Inflammatory macrophage treated with lipopolysaccharide for 1 hour (primary cell): ENCODE measurements at regions not wholly inside any gene's neighbourhood (a gene's known extent, or its start where the extent isn't known, plus 50 kb on each side); places are given as distances from the start of the nearest gene placed in this dataset.
"Not testable (repeated sequence)": the region's sequence is repeated elsewhere in the genome, so short reads cannot be mapped to it uniquely, and the experiment has no call there.

ENCODE experiments used
- DNase-seq, 2 donors: peaks; one replicate each; pipeline ENCODE4 v3.0.0-alpha.2; 2020 to 2022

DNA sequence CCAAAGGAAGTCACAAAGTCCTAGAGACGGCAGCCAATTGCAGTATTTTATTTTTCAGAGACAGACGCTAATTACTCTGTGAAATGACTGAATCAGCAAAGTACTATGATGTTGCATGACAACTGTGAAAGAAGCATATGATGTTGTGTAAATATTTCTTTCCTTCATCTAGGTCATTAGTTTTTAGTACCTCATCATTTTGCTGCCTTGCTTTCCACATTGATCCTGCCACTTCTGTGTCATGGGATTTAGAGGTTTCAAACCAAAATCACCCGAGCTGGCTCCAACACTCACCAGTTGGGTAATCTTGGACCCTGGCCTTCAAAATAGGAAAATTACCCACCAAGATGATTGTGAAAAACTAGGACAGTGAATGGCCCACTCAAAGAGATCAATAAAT is 585.2 kb downstream of the ACTL7B start:
- DNase-seq = no peak

DNA sequence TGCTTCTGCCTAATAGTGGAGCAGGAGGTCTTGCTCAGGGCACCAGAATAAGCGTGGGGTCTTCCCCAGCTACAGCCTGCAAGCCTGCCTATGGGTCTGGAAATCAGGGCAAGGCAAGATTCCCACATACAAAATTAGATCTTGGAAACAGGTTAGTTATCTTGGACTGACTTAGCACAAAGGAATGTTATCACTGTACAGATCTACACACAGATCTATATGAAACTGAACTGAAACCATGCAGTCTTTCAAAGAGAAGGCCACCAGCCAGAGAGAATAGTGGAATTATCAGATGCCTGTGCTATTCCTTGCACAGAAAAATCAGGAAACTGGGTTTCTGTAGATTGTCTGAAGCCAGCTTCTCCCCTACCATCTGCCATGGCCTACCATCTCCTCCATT is 585.7 kb downstream of the ACTL7B start:
- DNase-seq = no peak

DNA sequence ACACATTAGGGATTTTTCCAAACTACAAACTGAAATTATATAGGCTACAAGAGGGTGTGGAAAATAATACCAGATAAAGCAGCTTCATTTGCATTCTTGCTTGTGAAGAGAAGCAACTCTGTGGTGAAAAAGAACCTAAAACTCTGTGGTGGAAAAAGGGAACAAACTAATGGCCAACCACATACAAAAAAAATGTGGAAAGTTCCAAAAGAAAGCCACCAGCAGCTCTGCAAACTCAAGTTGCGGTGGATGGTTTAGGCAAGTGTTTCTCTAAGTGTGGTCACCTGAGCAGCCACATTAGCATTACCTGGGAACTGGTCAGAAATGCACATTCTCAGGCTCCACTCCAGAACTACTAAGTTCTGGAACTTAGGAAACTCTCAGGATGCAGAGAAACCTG is 586.4 kb downstream of the ACTL7B start:
- DNase-seq = peak; percentile 28 to 45

DNA sequence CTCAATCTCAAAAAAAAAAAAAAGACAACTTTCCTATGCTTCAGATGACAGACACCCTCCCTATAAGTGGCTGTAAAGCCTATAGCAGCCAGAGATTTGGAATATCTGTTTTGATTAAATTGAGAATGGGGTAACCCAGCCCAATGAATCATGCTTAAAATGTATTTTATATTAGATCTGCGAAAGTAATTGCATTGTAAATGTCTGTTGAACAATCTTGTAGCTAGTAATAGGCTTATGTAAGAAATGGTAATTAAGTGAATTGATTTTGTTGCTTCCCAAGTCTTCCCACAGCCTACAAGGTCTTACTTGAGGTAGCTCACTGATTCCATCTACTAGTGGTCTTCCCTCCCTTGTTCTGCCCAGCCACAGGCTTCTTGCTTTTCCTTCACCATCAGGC is 590.7 kb downstream of the ACTL7B start:
- no peak for DNase-seq

DNA sequence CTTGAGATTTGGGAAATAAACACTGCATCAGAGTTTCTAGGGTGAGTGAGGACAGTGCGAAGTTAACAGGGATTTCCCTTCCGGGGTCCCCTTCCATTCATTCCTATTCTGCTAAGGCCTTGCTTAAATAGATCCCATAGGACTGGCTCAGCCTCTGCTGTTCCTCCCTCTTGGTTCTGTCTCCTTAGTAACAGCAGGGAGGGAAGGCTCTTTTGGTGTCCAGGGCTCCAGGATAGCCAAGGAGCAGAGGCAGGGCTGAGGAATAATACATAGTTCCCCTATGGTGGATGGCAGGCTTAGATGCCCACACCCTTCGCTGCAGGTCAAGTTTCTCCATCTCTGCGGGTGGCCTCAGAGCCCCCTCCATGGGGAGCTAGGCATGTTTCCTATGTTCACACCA is 591.7 kb downstream of the ACTL7B start:
- DNase-seq = no peak

DNA sequence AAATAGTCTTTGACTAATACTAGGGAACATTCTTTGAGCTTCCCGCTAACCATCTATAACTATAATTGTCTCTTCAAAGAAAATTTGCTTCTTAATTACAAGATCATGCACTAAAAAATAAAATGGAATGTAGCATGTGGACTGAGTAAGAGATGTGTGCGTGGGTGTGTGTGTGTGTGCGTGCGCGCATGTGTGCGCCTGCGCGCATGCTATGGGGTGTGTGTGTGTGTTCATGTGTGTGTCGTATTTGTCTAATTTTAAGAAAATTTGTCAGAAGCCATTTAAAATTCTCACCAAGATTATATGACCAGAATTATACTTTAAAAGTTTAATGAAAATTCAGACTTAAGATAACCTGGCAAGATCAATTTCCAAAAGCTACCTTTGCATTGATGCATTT is 593.0 kb downstream of the ACTL7B start:
- no peak for DNase-seq

DNA sequence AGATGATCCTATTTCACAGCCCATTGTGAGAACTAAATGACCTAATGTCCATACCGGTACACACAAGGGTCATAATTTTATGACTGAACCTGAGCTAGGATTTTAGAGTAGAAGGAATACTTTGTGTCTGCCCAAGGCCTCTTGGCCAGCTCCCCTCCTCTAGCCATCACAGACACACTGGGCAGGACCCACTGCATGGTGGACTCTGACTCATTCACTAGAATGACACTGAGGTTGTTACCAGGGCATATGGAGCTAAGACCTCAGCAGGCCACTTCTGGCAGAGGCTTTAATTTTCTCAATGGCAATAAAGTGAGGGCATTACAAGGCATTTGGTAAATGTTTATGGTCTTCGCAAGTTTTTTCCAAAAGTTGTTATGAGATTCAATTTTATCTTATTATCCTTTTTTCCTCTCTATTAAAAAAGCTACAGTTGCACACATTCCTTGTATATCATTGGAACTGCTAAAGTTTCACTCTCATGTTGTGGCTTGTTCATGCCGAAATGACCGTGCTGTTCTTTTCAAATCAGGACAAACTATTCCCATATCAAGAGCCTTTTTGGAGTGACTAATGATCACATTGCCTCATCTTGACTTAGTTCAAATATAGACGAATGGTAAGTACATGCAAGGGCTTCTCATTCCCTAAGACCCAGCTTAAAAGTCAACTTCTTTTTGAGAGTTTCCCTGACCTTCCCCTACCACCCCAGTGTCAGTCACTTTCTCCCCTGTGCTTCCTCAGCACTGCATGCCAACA is 595.7 kb downstream of the ACTL7B start:
- no peak for DNase-seq

DNA sequence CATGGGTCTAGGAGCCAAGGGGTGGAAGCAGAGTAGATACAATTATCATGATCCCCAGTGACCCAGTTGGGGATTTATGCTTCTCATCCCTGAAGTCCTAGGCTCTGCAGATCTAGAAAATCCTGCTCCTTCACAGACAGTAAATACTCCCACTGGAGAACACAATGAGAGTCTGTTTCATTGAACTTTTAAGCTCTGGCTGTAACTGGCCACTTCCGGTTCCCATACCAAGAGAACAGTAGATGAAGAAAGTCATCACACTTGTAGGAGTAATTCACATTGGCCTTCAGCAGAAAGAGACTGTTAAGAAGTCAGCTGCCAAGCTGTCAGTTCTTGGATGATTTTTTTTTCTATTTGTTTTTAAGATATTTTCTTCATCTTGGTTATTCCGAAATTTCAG is 597.1 kb downstream of the ACTL7B start:
- no peak for DNase-seq

DNA sequence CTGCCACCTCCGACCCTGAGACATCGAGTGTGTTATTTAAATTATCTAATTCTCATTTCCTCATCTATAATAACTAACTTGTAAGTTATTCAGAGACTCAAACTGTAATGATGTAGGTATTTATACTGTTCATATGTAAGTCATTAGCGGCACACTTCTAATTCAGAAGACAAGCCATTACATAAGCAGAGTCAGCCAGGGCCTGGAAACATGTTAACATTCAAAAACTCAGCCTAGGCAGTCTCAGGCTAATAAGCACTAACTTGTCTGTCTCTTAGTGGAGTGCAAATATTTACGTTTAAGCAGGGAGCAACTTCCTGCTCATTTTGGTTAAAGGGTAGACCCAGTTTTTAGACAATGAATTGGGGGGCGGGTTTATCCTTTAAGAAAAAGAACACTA is 598.4 kb downstream of the ACTL7B start:
- DNase-seq = no peak

DNA sequence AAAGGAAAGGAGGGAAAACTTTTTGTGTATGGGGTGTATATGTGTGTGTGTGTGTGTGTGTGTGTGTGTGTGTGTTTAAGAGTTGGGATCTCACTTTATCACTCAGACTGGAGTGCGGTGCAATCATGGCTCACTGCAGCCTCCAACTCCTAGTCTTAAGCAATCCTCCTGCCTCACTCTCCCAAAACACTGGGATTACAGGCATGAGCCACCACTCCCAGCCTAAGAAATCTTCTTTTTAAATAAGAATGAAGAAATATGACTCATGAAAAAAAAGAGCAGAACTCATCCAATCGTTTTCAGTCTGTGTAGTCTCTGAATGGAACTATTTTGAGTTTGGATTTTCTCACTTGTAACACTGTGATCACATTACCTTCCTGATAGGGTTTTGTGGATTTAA is 601.5 kb downstream of the ACTL7B start:
- DNase-seq = no peak

DNA sequence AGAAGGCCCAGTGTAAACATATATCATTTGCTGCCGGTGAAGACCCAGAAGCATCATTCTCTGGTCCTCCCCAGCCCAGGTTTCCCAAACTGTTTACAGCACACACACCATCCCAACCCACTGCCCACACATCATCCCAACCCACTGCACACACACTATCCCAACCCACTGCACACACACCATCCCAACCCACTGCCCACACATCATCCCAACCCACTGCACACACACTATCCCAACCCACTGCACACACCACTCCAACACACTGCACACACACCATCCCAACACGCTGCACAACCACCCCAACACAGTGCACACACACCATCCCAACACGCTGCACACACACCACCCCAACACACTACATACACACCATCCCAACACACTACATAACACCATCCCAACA is 608.4 kb downstream of the ACTL7B start:
- DNase-seq = not testable (repeated sequence)

DNA sequence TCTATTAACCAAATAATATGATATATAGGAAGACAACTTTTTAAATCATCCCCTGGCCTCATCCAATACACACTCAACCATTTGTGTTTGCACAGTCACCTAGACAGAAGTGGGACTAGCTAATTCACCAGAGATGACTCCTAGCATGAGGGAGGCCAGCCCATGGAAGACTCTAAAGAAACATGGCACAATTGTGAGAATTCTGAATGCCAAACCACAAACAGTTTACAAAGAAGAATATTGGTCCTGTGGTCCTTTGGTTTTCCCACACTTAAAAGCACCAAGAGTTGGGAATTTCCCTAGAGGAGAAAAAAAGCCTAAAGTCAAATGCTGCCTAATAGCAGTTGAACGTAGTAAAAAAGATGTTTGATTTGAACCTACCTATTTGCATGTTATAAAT is 609.9 kb downstream of the ACTL7B start:
- DNase-seq = no peak

DNA sequence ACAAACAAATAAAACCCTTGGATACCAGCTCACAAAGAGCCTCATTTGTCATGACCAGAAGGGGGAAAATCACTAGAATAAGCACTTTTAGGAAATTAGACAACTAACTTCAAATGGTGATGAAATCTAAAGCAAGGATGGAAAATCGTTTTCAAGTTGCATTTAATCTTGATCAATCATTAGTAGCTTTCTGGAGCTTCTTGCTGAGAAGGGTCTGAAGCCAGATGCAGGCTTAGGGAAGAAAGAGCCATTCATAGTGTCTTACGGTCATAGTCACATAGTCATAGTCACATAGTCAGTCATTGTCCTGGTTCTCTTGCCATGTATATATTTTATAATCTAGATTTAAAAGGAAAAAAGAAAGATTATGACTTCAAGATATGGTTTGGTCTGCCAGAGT is 610.5 kb downstream of the ACTL7B start:
- no peak for DNase-seq

DNA sequence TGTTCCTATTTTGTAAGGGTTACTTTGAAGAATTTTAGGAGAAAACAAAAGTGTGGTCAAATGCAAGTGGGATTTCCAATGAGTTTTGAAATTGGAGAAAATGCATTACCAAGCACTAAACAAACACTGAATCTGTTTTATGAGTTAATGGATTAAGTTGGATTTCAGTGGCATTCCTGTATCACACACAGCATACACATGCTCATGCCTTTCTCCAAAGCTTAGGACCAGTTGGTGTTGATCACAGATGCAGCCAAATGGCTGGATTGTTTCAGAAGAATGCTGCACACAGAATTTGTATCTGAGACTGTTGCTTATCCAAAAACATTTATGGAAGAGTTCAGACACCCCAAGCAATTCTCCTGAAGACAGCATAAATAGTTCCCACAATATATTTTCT is 611.1 kb downstream of the ACTL7B start:
- no peak for DNase-seq

DNA sequence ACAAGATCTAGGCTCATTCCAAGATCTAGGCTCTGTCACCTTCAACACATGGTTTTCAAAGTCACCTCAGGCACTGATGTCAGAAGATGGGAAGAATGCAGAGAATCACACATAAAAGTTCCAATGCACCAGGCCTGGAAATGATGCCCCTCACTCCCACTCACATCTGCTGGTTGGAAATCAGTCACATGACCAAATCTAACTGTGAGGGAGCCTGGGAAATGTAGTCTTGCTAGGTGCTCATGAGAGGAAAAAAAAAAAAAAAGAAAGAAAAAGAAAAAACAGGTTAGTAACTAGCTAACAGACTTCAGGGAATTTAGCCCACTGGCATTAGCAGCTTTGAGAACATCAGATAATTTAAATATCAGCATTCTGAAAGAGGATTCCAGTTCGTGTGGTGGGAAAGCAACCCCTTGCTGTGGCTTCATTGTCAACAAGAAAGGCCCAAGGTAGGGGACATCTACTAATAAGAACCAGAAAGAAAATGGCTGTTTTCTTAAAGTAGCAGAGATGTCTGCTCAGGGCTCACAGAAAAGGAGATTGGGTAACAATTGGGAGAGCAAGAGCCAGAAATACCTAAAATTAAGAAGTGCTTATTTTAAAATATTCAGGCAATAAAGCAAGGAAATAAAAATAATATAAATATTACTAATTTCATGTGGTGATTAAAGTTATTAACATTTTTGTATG is 614.3 kb downstream of the ACTL7B start:
- DNase-seq = no peak

DNA sequence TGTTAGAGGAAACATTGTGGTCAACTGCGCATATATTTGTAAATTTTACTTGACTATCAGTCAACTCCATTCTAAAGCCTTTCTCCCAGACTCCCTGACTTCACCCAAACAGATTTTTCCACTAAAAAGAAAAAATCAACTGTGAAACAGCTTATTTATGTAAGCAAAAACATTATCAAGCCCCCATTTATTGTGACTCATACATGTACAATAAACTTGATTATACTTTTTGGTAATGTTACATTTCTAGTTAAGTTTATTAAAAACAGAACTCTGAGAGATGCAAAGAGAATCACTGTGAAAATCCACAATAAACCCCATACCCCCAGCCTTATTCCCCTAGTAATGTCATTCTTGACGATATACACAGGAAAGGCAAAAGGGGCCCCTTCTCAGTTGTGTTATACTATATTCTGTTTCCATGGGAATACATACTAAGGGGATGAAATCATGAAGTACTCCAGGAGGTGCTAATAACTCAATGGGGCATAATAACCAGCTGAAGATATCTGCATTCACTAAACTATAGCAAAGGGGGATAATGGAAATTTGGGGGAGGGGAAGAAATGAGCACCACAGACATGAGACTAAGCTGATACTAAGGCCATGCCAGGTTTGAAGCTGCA is 616.0 kb downstream of the ACTL7B start:
- no peak for DNase-seq

DNA sequence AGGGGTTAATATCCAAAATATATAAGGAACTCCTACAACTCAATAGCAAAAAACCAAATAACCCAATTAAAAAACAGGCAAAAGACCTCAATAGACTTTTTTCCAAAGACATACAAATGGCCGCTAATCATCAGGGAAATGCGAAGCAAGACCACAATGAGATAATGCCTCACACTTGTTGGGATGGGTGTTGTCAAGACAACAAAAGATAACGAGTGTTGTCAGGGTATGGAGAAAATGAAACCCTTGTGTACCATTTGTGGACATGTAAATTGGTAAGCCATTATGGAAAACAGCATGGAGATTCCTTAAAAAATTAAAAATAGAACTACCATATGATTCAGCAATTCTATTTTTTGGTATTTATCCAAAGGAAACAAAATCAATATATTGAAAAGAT is 620.2 kb downstream of the ACTL7B start:
- DNase-seq = no peak

DNA sequence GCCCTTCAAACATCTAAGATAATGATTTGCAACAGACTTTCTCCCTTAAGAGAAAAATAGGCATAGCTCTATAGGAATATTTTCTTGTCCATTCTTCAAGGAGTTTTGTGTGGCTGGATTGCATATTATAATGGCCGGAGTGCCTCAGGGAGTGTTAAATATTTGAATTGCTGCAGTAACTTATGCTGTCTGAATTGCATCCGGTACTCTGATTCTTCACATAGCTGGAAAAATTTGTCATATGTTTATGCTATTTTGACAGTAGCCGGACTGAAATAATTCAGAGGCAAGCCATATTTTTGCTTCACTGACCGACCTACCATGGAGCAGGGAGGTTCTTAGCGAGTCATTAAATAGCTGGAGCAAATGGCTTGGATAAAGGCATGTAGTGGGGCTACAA is 621.0 kb downstream of the ACTL7B start:
- DNase-seq = no peak

DNA sequence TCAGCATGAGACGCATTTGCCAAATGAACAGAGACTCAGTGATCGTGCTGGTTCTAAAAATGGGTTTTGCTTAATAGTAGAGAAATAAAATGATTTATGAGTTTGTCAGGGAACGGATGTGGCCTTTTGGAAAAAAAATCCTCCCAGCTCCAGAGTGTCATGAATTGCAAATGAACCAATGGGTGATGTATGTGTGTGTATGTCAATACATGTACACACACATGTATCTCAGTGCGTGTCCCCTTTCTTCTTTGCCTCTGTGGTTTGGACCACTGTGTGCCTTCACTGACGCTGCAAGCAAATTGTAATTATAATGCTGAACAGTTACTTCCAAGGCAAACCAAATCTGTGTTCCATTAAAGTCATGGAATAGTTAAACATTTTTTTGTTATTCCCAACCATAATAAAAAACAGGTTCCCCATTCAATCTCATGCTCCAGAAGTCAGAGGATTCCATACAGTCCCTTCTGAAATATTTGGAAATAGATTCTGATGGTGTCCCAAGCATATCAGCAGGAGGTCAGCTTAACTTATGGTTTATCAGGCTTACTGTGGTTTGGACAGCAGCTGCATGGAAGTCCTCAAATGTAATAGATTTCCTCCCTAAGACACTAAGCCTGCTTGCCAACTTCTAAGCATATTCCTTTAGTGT is 630.5 kb downstream of the ACTL7B start:
- DNase-seq = no peak

DNA sequence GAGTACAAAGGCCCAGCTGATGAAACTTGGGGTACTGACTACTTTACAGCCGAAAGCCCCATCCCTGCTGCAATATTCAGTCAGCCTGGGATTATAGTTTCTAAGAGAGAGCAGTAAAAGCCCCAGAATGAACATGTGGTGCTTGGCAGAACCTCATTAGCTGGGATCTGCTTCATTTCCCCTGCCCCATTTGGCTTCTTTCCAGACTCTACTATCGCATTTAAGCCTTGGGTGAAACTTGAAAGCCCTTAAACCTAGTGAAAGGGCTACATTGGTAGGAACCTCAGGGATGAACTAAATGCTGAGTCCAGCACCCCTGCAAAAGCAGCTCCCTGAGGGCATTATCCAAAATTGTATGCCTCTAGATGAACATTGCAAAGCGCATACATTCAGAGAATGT is 631.1 kb downstream of the ACTL7B start:
- no peak for DNase-seq

DNA sequence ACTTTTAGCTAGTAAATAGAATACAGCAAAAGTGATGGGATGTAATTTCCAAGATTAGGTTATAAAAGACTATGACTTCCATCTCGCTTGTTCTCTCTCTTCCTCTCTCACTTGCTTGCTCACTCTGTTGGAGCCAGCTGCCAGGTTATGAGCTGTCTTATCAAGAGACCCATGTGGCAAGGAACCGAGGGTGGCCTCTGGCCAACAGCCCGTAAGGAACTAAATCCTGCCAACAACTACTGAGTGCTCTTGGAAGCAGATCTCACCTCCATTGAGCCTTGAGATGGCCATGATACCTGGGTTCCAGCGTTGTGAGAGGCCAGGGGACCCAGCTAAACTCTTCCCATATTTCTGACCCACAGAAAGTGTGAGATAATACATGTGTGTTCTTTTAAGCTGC is 636.1 kb downstream of the ACTL7B start:
- DNase-seq = no peak

DNA sequence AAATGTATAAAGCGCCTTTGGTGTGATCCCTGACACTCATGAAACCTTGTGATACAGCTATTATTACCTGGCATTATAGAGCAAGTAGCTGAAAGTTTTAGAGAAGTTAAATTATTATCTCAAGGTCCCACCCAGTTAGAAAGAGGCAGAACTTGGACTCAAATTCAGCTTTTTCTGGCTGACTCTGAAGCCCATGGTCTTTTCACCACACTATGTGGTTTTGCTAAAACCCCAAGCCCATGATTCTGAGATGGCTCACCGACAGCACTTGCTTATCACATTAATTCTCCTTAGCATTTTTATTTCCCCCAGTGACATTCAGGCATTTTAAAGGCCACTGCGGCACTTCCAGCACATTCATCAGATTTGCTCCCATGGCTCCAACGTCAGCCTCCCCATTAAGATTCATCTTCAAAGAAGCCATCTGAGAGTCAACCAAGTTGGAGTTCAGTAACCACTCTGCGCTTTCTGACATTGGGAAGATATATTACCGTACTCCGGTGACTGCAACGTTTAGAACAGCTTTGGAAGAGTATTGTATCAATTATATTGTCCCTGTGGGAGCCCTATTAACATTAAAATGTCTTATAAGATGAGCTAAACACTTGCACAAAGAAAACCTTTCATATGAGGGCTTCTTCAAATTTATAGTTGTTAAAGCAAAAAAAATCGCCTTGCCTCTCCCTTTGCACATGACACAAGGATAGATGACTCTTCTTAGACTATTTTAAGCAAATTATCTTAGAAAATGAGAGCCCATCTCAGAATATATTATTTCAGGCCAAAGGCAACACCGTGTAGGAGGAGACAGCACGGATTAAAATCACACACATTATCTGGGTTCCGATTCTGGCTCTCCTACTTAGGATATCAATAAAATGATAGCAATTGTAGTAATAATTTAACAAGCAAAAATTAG is 638.1 kb downstream of the ACTL7B start:
- no peak for DNase-seq

DNA sequence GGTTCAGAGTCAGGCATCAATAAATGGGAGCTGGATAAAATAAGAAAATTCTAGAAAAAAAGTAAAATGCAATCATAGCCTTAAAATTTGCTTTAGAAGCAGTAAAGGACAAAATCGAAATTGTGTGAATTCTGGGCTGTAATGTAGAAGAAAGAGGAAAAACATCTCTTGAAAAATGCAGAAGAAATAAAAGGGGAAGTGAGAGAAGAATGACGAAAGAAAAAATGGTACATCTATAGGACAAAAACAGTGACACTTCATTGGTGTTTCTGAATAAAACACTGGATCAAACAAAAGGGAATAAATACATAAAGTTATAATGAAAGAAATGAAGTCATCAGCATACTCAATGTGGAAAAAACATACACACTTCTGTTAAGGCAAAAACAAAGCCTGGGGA is 642.3 kb downstream of the ACTL7B start:
- DNase-seq = peak; percentile 51 to 73
